Renal pelvis (tissue), 1 donor: ENCODE measurements at regions not wholly inside any gene's neighbourhood (a gene's known extent, or its start where the extent isn't known, plus 50 kb on each side); places are given as distances from the start of the nearest gene placed in this dataset.
"Not testable (repeated sequence)": the region's sequence is repeated elsewhere in the genome, so short reads cannot be mapped to it uniquely, and the experiment has no call there.

Source experiments
- DNase-seq: peaks from one replicate; pipeline ENCODE4 v3.0.0-alpha.2; 2013

- not testable (repeated sequence) for DNase-seq
Observed at GRCh38 chr6:28623242-28623641, 97.6 kb downstream of the GPX5 start.

GRCh38 chr6:28626386-28626785 is 100.7 kb downstream of the GPX5 start:
- not testable (repeated sequence) for DNase-seq

- DNase-seq: no peak
Observed at GRCh38 chr6:28632326-28632851, 106.7 kb downstream of the GPX5 start.

- no peak for DNase-seq
Observed at GRCh38 chr6:28633445-28634215, 107.9 kb downstream of the GPX5 start.

- no peak for DNase-seq
Observed at GRCh38 chr6:28634411-28634760, 108.7 kb downstream of the GPX5 start.

- no peak for DNase-seq
Observed at GRCh38 chr6:28634761-28635546, 109.3 kb downstream of the GPX5 start.

GRCh38 chr6:28635547-28636158 is 110.0 kb downstream of the GPX5 start:
- DNase-seq: no peak

- no peak for DNase-seq
Observed at GRCh38 chr6:28638787-28639430, 113.2 kb downstream of the GPX5 start.

GRCh38 chr6:28639445-28640290 is 114.0 kb downstream of the GPX5 start:
- DNase-seq: not testable (repeated sequence)

GRCh38 chr6:28643017-28643740 is 117.5 kb downstream of the GPX5 start:
- no peak for DNase-seq

GRCh38 chr6:28646650-28647049 is 121.0 kb downstream of the GPX5 start:
- no peak for DNase-seq

- DNase-seq: peak; percentile 86
Observed at GRCh38 chr6:28648035-28648877, 122.6 kb downstream of the GPX5 start.

- DNase-seq: no peak
Observed at GRCh38 chr6:28648878-28649375, 123.2 kb downstream of the GPX5 start.

GRCh38 chr6:28651161-28651560 is 125.5 kb downstream of the GPX5 start:
- no peak for DNase-seq

GRCh38 chr6:28653876-28654275 is 128.2 kb downstream of the GPX5 start:
- no peak for DNase-seq

- no peak for DNase-seq
Observed at GRCh38 chr6:28655164-28655563, 129.5 kb downstream of the GPX5 start.

GRCh38 chr6:28656715-28657114 is 131.0 kb downstream of the GPX5 start:
- no peak for DNase-seq

GRCh38 chr6:28657381-28657768 is 131.7 kb downstream of the GPX5 start:
- DNase-seq: no peak

GRCh38 chr6:28657769-28658465 is 132.2 kb downstream of the GPX5 start:
- no peak for DNase-seq
